ENCODE measurements at regions not wholly inside any gene's neighbourhood (a gene's known extent, or its start where the extent isn't known, plus 50 kb on each side); places are given as distances from the start of the nearest gene placed in this dataset.
A peak's percentile ranks its signal among the peaks of the same experiment; 100 is the strongest.

DNA sequence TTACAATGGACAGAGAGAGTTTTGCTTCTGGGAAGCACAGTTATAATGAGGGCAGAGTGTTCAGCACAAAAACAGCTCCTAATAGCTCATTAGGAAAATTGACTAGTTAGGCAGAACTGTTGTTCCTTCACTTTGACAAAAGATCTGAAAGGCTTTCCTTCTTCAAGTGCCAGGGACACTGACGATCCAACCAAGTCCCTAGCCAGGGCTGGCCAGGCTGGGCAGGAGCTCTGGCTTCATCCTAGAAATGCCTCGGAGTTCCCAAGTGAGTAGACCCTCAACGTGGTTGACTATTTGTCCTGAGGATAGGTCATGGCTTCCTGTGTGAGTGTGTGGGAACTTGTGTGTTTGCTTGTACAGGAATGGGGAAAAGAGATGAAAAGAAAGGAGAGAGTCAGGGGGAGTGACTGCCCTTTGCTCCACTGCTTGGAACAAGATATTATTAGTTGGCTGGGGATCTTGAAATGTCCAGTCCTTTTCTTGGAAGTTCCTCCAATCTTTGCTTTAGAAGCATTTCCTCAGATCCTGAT, 617.9 kb downstream of the NTRK3 start (continued):
- TF ChIP-seq, protein P1, sequence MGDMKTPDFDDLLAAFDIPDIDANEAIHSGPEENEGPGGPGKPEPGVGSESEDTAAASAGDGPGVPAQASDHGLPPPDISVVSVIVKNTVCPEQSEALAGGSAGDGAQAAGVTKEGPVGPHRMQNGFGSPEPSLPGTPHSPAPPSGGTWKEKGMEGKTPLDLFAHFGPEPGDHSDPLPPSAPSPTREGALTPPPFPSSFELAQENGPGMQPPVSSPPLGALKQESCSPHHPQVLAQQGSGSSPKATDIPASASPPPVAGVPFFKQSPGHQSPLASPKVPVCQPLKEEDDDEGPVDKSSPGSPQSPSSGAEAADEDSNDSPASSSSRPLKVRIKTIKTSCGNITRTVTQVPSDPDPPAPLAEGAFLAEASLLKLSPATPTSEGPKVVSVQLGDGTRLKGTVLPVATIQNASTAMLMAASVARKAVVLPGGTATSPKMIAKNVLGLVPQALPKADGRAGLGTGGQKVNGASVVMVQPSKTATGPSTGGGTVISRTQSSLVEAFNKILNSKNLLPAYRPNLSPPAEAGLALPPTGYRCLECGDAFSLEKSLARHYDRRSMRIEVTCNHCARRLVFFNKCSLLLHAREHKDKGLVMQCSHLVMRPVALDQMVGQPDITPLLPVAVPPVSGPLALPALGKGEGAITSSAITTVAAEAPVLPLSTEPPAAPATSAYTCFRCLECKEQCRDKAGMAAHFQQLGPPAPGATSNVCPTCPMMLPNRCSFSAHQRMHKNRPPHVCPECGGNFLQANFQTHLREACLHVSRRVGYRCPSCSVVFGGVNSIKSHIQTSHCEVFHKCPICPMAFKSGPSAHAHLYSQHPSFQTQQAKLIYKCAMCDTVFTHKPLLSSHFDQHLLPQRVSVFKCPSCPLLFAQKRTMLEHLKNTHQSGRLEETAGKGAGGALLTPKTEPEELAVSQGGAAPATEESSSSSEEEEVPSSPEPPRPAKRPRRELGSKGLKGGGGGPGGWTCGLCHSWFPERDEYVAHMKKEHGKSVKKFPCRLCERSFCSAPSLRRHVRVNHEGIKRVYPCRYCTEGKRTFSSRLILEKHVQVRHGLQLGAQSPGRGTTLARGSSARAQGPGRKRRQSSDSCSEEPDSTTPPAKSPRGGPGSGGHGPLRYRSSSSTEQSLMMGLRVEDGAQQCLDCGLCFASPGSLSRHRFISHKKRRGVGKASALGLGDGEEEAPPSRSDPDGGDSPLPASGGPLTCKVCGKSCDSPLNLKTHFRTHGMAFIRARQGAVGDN (CRISPR knock-in tag; IDR thresholded peaks at IDR 0.05): no peak
- TF ChIP-seq MLLT10 (CRISPR knock-in tag; IDR thresholded peaks at IDR 0.05): no peak
- TF ChIP-seq RXRA (CRISPR knock-in tag; IDR thresholded peaks at IDR 0.05): no peak
- TF ChIP-seq, protein P2, sequence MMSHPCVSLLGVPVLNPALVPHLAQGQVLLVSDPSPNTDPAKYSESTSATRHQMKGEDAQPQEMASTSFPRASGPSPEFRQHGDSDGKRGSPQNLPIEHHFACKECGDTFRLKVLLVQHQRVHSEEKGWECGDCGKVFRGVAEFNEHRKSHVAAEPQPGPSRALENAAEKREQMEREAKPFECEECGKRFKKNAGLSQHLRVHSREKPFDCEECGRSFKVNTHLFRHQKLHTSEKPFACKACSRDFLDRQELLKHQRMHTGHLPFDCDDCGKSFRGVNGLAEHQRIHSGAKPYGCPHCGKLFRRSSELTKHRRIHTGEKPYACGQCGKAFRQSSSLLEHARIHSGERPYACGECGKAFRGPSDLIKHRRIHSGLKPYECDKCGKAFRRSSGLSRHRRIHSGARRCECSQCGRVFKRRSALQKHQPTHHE (CRISPR knock-in tag; IDR thresholded peaks at IDR 0.05; ENCODE audit: borderline replicate concordance): no peak

DNA sequence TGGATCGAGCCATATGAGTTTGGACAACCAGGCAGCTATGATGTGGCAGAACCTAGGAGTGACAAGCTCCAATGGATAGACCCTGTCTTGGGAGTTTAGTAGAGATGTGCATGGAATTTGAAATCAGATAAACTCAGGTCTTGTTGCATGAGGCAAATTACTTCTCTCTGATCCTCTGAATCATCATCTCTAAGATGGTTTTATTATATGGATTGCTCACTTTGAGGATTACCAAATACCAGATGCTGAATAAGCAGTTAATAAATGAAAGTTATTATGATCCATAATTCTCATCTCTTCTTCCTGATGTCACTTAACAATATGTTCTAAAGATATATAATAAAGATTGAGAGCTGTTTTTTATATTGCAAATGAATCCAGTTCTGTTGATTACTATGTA, 622.2 kb downstream of the NTRK3 start:
- Histone ChIP-seq H3K79me2 (ENCODE audit: insufficient read depth, low read length) (no peaks in the 10 kb centered on the region), H3K4me1 (ENCODE audit: insufficient read depth, low read length) (no peaks in the 10 kb centered on the region), H3K9me3 (ENCODE audit: low read length) (peaks cover 93% of the 10 kb centered on the region), H2AFZ (ENCODE audit: low read length) (no peak overlapping the region), H3K4me3 (replicated peaks in 1 of 3; ENCODE audit: insufficient read depth in 1 of 3, low read depth in 2 of 3, low read length in 3 of 3) (no peak overlapping the region), H4K20me1 (ENCODE audit: insufficient read depth, low read length) (no peaks in the 10 kb centered on the region), H3K36me3 (replicated peaks in 1 of 2; ENCODE audit: control insufficient read depth in 1 of 2, insufficient read depth in 2 of 2, low read length in 2 of 2) (no peaks in the 10 kb centered on the region), H3K27ac (ENCODE audit: extremely low read length, insufficient read depth, low read length) (no peak overlapping the region), H3K4me2 (ENCODE audit: low read depth, low read length) (no peak overlapping the region), H3K9ac (ENCODE audit: insufficient read depth, low read depth, low read length) (no peak overlapping the region), H3K27me3 (ENCODE audit: control insufficient read depth in 1 of 2, insufficient read depth in 2 of 2, low read length in 2 of 2) (no peaks in the 10 kb centered on the region)
- ATAC-seq (no peak), FAIRE-seq (no peak), DNase-seq (ENCODE audit: low spot score) (no peak)
- ChIA-PET CTCF (ENCODE audit: low intra/inter-chr PET ratio, low total read pairs) (no interaction called here), POLR2A (no interaction called here)
- in situ Hi-C loops (cut with HindIII; ENCODE audit: extremely low pct_ligation_motif_present, low pct_unique_long_range_greater_than_20kb): no loop called here
- TF ChIP-seq ZNF737 (CRISPR knock-in tag; IDR thresholded peaks at IDR 0.05; ENCODE audit: borderline replicate concordance): no peak
- TF ChIP-seq MAFK (conservative IDR thresholded peaks at IDR 0.05 in 1 of 2, IDR thresholded peaks at IDR 0.05 in 1 of 2; ENCODE audit: low read length in 2 of 2): peak in 1 of 2 experiments; percentile 18; a peak in 1 of 4 replicates
- no TSS peak for BruUV-seq (replicated peaks)
- intact Hi-C loops (cut with micrococcal nuclease; ENCODE audit: unreplicated experiment): no loop called here
- 10% methylated on average over 1 of the region's 1 CpG for WGBS (ENCODE audit: low lambda C conversion rate)

Measured in HepG2 (cell line).